Stimulated activated CD8-positive, alpha-beta memory T cell treated with anti-CD3 and anti-CD28 coated beads, Interleukin-15, amount 100 ng/mL, for 24 hours (primary cell): ENCODE measurements at regions not wholly inside any gene's neighbourhood (a gene's known extent, or its start where the extent isn't known, plus 50 kb on each side); places are given as distances from the start of the nearest gene placed in this dataset.

ENCODE experiments used
- DNase-seq: peaks from one replicate; pipeline ENCODE4 v3.0.0-alpha.2; 2020; ENCODE audit warnings: low read depth

- DNase-seq: no peak
Observed at GRCh38 chr1:101317590-101317989, 80.8 kb downstream of the S1PR1 start.

- DNase-seq: no peak
Observed at GRCh38 chr1:101323535-101323934, 86.7 kb downstream of the S1PR1 start.

- DNase-seq: no peak
Observed at GRCh38 chr1:101325144-101325543, 88.3 kb downstream of the S1PR1 start.

DNA sequence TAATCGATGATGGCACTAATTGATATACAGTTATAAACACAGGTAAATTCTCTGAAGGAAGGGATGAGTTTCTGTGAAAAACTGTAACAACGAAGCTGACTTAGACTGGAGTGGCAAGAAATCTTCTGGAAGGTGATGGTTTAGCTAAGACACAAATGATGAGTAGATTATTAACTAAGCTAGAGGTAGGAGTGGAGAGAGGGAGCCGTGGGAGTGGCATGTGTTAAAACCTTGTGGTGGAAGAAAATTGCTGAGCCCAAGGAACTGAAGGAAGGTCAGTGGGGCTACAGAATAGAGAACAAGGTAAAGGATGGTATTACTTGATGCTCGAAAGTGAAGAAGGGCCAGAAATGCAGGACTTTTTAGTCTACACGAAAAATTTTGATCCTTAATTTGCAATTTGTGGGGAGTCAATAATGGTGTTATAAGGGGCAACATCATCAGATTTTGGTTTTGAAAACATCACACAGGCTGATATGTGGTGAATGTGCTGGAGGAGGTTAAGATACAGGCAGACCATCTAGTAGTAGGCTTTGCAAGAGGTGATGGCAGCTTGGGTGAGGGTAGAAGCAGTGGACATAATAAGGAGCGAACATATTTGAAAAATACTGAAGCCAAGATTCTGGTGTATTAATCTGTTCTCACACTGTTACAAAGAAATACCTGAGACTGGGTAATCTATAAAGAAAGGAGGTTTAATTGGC lies 93.8 kb downstream of the S1PR1 start:
- DNase-seq: no peak

- DNase-seq: no peak
Observed at GRCh38 chr1:101331794-101332193, 95.0 kb downstream of the S1PR1 start.

- no peak for DNase-seq
Observed at GRCh38 chr1:101332633-101333032, 95.8 kb downstream of the S1PR1 start.

- DNase-seq: no peak
Observed at GRCh38 chr1:101333186-101333585, 96.4 kb downstream of the S1PR1 start.

- no peak for DNase-seq
Observed at GRCh38 chr1:101337968-101338367, 101.1 kb downstream of the S1PR1 start.

DNA sequence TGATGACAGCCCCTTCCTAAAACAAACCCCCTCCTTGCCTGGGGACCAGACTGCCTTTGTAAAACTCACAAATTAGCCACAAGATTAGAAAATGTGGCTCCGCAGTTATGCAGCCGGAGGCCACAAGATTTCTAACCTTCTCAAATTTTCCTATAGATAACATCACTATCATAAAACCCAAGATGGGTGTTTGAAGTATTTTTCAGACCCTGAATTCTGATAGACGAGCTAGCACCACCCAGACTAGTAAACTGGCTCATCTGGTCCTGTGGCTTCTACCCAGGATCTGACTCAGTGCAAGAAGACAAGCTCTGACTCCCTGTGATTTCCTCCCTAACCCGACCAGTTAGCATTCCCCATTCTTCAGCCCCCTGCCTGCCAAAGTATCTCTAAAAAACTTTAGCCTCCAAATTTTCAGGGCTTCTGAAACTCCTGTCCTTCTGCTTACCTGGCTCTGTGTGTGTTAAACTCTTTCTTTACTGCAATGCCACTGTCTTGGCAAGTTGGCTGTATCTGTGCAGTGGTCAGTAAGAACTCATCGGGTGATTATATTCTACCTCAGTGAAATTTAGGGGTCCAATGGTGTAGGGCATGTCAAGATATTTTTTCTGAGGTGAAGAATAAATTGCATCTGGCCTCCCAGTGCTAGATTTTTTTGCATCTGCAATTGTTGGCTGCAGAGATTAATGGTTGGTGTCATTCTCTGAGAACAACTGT lies 102.1 kb downstream of the S1PR1 start:
- no peak for DNase-seq

DNA sequence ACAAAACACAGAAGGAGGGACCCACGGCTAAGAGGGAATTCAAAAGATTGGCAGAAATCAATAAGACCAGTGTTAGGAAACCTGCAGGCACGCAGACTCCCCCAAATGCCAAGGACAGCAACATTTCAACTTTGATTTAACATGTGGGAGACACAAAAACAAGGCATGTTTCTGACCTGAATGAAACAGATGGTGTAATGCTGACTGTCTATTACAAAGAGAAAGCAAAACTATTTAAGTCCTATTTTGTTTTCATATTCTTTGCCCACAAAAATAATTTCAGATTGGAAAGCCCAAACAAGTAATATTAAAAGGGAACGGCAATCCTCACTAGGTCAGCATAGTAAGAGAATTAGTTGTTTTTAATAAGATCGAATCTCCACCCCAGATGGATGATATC lies 107.9 kb downstream of the S1PR1 start:
- no peak for DNase-seq

GRCh38 chr1:101346419-101346818 lies 109.6 kb downstream of the S1PR1 start:
- no peak for DNase-seq

DNA sequence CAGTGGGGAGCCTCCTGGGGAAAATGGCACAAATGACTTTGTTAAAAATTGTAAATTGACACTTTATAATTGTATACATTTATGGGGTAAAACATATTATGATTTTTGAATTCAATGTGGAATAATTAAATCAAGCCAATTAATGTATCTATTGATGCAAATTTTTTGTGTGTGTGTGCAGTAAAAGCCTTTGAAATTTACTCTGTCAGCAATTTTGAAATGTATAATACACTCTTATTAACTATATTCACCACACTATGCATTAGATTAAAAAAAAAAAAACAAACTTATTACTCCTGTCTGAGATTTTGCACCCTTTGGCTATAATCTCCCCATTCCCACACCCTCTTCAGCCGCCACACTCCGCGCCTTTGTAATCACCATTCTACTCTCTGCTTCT lies 119.2 kb downstream of the S1PR1 start:
- DNase-seq: no peak

DNA sequence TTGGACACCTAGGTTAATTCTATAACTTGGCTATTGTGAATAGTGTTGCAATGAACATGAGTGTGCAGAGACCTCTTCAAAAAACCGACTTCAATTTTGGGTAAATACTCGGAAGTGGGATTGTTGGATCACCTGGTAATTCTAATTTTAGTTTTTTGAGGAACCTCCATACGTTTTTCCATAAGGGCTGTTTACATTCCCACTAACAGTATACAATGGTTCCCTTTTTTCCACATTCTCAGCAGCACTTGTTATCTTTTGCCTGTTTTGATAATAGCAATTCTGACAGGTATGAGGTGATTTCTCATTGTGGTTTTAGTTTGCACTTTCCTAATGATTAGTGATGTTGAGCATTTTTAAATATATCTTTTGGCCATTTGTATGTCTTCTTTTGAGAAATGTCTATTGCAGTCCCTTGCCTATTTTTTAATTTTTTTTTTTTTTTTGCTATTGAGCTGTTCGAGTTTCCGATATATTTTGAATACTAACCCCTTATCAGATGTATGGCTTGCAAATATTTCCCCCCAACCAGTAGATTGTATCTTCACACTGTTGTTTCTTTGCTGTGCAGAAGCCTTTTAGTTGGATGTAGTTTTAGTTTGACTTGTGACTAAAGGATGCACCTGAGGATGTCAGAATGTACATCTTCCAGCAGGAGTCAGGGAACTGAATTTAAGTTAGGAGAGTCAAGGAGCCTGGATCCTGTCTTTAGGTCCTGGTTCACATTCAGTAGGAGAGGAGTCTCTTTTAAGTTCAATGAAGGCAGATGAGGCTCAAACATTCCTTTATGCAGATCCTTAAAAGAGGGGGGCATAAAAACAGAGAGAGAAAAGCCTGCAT lies 120.0 kb downstream of the S1PR1 start:
- DNase-seq: no peak

- no peak for DNase-seq
Observed at GRCh38 chr1:101357444-101357986, 120.7 kb downstream of the S1PR1 start.

DNA sequence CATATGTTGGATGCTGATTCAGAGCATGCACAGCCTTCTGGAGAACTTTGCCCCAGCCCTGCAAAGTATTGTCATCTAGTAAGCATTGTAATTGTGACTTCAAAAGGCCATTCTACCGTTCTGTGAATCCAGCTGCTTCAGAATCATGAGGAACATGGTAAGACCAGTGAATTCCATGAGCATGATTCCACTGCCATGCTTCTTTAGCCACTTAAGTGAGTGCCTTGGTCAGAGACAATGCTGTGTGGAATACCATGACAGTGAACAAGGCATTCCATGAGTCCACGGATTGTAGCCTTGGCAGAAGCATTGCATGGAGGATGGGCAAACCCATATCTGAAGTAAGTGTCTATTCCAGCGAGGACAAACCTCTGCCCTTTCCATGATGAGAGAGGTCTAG lies 123.7 kb downstream of the S1PR1 start:
- no peak for DNase-seq

GRCh38 chr1:101363891-101364318 lies 127.1 kb downstream of the S1PR1 start:
- DNase-seq: no peak

DNA sequence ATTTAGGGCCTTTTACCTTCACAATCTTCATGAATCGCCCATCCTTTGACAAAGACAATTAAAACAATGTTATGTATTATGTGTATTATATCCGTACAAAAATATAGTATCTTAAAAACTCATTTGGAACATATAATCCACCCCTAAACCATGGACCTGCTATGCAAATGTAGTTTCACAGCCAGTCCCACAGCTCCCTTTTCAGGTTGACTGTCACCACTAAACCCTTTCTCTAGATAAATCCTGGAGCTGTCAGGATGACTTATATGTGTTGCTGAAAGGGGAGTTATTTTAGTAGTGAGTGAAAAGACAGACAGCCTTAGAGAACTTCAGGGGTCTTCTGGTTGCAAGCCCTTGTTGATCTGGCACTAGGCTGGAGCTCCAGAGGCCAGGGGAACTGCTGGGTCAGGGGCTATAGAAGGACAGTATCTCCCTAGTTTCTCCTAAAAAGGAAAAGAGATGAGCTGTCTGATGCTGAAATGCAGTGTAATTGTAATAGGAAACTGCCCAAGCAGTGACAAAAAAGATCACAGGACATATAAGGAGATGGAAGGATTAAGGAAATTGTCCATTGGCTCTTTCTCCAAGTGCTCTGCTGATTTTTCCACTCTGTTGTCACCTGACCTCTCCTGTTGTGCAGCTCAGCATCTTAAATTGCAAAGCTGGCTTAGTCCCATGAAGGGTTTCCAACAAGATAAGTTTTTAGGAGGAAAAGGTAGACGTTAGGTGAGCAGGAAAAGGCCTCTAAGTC lies 127.7 kb downstream of the S1PR1 start:
- DNase-seq: no peak

- no peak for DNase-seq
Observed at GRCh38 chr1:101365186-101365585, 128.4 kb downstream of the S1PR1 start.

GRCh38 chr1:101365878-101366277 lies 129.1 kb downstream of the S1PR1 start:
- DNase-seq: no peak

DNA sequence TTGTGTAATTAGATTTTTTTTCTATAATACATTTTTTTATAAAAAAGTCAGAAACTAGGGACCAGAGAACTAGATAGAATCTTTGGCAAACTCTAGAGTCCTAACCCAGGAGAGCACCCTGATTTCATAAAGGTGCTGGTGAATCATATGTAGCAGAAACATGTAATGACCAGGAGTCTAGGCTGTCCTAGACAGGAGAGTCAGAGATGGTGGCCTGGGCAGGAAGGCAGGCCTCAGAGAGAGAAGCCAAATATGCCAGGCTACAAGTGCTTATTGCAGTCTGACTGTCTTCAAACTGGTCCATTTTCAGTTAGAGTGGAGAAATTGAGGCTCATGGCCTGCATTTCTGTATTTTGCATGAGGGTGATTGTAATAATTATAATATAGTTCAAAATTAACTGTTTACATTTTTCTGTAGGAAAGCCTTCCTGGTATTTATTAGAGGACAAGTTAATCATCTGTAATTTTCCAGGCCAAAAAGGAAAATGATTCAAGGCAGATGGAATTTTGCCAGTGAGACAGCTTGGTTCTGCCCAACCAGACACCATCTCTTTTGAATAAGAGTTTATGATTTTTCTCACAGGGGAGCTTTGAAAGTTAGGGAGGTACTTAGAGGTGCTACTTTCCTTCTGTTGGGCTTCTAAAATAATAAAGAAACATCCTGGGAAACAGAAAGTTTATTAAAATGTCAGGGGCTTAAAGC lies 129.8 kb downstream of the S1PR1 start:
- no peak for DNase-seq

DNA sequence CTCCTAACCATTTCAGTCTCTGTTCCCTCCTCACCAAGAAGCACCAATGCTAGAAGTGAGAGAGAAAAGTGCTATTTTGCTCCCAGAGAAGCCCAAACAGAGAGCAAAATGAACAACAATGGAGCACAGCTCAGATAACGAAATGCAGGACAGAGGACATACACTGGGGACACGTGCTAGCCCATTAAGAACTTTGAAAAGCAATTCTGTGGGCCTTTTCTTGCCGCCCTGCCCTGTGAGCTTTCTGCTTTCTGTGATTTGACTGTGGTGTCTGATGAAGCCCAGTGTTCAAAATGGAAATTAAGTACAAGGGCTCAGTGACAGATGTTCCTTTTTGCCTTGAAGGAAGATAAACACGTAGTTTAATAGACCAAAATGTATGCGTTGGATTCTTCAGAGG lies 130.8 kb downstream of the S1PR1 start:
- DNase-seq: no peak
